HG03558 (cell line): ENCODE measurements at regions not wholly inside any gene's neighbourhood (a gene's known extent, or its start where the extent isn't known, plus 50 kb on each side); places are given as distances from the start of the nearest gene placed in this dataset.
"Not testable (repeated sequence)": the region's sequence is repeated elsewhere in the genome, so short reads cannot be mapped to it uniquely, and the experiment has no call there.

Experiments
- ATAC-seq: cut with Tn5 transposase; IDR thresholded peaks from one replicate; pipeline ENCODE4 v1.9.1; 2021; ENCODE audit warnings: moderate number of reproducible peaks; ENCODE audit not compliant: unreplicated experiment; ENCODE audit errors: extremely low read depth

GRCh38 chr10:78096486-78096885 lies 62.8 kb downstream of the RPS24 start:
- ATAC-seq: not testable (repeated sequence)

- ATAC-seq: not testable (repeated sequence)
These were observed 68.9 kb downstream of the RPS24 start for GRCh38 chr10:78102593-78102992.

GRCh38 chr10:78109210-78109609 lies 75.5 kb downstream of the RPS24 start:
- no peak for ATAC-seq

GRCh38 chr10:78115135-78115853 lies 81.6 kb downstream of the RPS24 start:
- ATAC-seq: no peak

GRCh38 chr10:78116361-78116760 lies 82.7 kb downstream of the RPS24 start:
- ATAC-seq: no peak

GRCh38 chr10:78118591-78118990 lies 84.9 kb downstream of the RPS24 start:
- no peak for ATAC-seq

GRCh38 chr10:78121801-78122200 lies 88.1 kb downstream of the RPS24 start:
- no peak for ATAC-seq

GRCh38 chr10:78124167-78124566 lies 90.5 kb downstream of the RPS24 start:
- no peak for ATAC-seq

- ATAC-seq: no peak
These were observed 95.5 kb downstream of the RPS24 start for GRCh38 chr10:78129211-78129610.

GRCh38 chr10:78130966-78131710 lies 97.5 kb downstream of the RPS24 start:
- no peak for ATAC-seq

- ATAC-seq: no peak
These were observed 101.2 kb downstream of the RPS24 start for GRCh38 chr10:78134773-78135306.

- ATAC-seq: no peak
These were observed 103.5 kb downstream of the RPS24 start for GRCh38 chr10:78137147-78137546.

GRCh38 chr10:78139341-78139740 lies 105.7 kb downstream of the RPS24 start:
- ATAC-seq: no peak

GRCh38 chr10:78140066-78140630 lies 106.5 kb downstream of the RPS24 start:
- ATAC-seq: no peak

- no peak for ATAC-seq
These were observed 109.9 kb downstream of the RPS24 start for GRCh38 chr10:78143576-78143975.

GRCh38 chr10:78146200-78146599 lies 112.5 kb downstream of the RPS24 start:
- no peak for ATAC-seq

- ATAC-seq: no peak
These were observed 113.5 kb downstream of the RPS24 start for GRCh38 chr10:78147202-78147601.

- no peak for ATAC-seq
These were observed 114.7 kb downstream of the RPS24 start for GRCh38 chr10:78148216-78148960.

GRCh38 chr10:78148961-78149612 lies 115.4 kb downstream of the RPS24 start:
- ATAC-seq: no peak

- ATAC-seq: no peak
These were observed 117.1 kb downstream of the RPS24 start for GRCh38 chr10:78150756-78151155.
